Stomach (tissue), 8 donors: ENCODE measurements at regions not wholly inside any gene's neighbourhood (a gene's known extent, or its start where the extent isn't known, plus 50 kb on each side); places are given as distances from the start of the nearest gene placed in this dataset.
A peak's percentile ranks its signal among the peaks of the same experiment; 100 is the strongest.

Experiments used
- DNase-seq, 2 donors: peaks; one replicate each; pipeline versions ENCODE4 v3.0.0 to v3.0.0-alpha.2; 2013 to 2019
- H3K27ac ChIP-seq, 5 donors: fragments of 200-600 bp in 4 of 5; sonication (generic) in 4 of 5; one replicate each; pipeline ENCODE4 v1.5.1; 2013 to 2019; ENCODE audit warnings: mild to moderate bottlenecking in 1 of 5, moderate library complexity in 1 of 5
- H3K27me3 ChIP-seq, 3 donors: fragments of 200-600 bp; sonication (generic); one replicate each; pipeline ENCODE4 v1.5.1; 2017 to 2019; ENCODE audit warnings: mixed run types in 1 of 3
- H3K36me3 ChIP-seq, 4 donors: fragments of 200-600 bp; sonication (generic); 1 replicate in 3 of 4; 2 replicates in 1 of 4; pipeline ENCODE4 v1.5.1; 2016 to 2019
- H3K4me1 ChIP-seq, 4 donors: fragments of 200-600 bp; sonication (generic); one replicate each; pipeline ENCODE4 v1.5.1; 2016 to 2019
- H3K4me3 ChIP-seq, 4 donors: fragments of 200-600 bp; sonication (generic) in 3 of 4; one replicate each; pipeline ENCODE4 v1.5.1; 2016 to 2019; ENCODE audit warnings: mild to moderate bottlenecking in 1 of 4
- H3K9me3 ChIP-seq, 4 donors: fragments of 200-600 bp; sonication (generic); one replicate each; pipeline ENCODE4 v1.5.1; 2016 to 2019
- EP300 ChIP-seq: sonication (generic); formaldehyde crosslinking; IDR thresholded peaks from one replicate; pipeline ENCODE4 v1.6.1; 2017; ENCODE audit warnings: antibody characterized with exemption
- POLR2A ChIP-seq, 4 donors: fragments of 450-650 bp; IDR thresholded peaks; one replicate each; pipeline ENCODE4 v1.6.1; 2016; ENCODE audit warnings: antibody characterized with exemption in 4 of 4, control low read depth in 2 of 4, mild to moderate bottlenecking in 1 of 4, moderate library complexity in 1 of 4
- POLR2AphosphoS5 ChIP-seq, 3 donors: sonication (generic); formaldehyde crosslinking; IDR thresholded peaks; one replicate each; pipeline ENCODE4 v1.6.1; 2016; ENCODE audit warnings: antibody characterized with exemption in 3 of 3
- WGBS, 5 donors: extraction: QIAGEN DNeasy Blood & Tissue Kit in 3 of 5; methylation state at CpG; one replicate each; pipeline versions ENCODE4 v1.1.5 to v1.1.7; 2013 to 2018; 5-methylcytosine and 5-hydroxymethylcytosine counted together
- intact Hi-C: fragments of 100-400 bp; cut with DNase I; formaldehyde crosslinking; loops from one replicate; pipeline ENCODE4 v1.15.1; 2023; ENCODE audit warnings: low total_unique reads
- TF ChIP-seq, protein P1 (sequence below), 7 experiments: fragments of 450-650 bp in 4 of 7; fragments of 200-600 bp in 3 of 7; sonication (generic) in 3 of 7; IDR thresholded peaks; one replicate each; pipeline ENCODE4 v1.5.1; 2016 to 2019; ENCODE audit warnings: antibody characterized with exemption in 7 of 7, control low read depth in 2 of 7, mild to moderate bottlenecking in 1 of 7
- donor health status: healthy with polysubstance abuse.
- donor health status: Bipolar disorder and iron deficiency.
- donor health status: healthy.

DNA sequence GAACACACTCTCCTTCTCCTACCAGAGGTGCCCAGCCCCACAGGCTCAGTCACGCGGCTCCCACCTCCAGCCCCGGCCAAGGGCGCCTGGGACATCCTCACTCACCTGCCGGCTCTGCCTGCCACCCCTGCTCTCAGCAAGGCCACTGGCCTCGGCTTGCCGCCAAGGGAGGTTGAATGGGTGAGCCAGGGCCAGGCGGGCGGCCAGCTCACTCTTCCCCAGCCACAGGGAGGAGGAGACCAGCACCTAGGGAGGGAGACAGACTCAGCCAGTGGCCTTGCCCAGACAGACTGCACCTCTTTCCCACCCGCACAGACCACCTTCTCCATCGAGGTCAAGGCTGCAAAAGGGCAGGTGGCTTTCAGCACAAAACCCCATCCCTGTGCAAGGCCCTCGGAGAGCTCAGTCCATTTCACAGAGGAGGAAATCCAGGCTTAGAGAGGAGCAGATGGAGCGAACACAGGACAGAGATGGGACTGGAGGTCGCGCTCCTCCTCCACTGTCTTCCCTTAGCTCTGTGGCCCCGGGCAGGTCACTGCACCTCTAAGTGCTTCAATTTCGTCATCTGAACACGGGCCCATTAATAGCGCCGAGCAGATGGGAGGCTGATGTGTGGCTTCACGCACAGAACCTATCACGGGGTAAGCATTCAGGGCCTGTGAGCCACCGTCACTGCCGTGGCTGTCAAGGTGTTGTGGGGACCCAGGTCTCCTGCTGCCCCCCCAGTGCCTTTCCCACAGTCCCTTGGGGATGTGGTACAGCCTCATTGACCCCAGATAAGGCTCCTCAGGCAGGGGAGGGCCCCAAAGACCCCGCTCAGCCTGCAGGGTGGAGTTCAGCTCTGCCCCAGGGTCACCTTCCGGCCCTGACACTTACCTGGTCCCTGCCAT lies 56.1 kb downstream of the RMI2 start:
- H3K36me3 ChIP-seq = no peaks in the 10 kb centered on the region
- peaks cover 0 to 11% (median 9%) of the 10 kb centered on the region in 4 donors for H3K4me1 ChIP-seq
- no peaks in the 10 kb centered on the region for H3K9me3 ChIP-seq
- DNase-seq = peak in 1 of 2 donors; percentile 95
- no peak overlapping the region for H3K4me3 ChIP-seq
- WGBS, 5 donors = 49 to 67% (median 57%) methylated on average over 17 to 26 of the region's 26 CpGs
- intact Hi-C loops = loop anchor here (10.0 kb wide), 1 partner anchor 133 kb away; no protein-coding TSS in a partner anchor
- H3K27me3 ChIP-seq = no peaks in the 10 kb centered on the region
- H3K27ac ChIP-seq = no peak overlapping the region
- TF ChIP-seq POLR2A (IDR thresholded peaks at IDR 0.05) (no peak), POLR2AphosphoS5 (IDR thresholded peaks at IDR 0.05) (peak in 2 of 3 donors; percentile 22 to 25), EP300 (no peak)
- TF ChIP-seq, protein P1, sequence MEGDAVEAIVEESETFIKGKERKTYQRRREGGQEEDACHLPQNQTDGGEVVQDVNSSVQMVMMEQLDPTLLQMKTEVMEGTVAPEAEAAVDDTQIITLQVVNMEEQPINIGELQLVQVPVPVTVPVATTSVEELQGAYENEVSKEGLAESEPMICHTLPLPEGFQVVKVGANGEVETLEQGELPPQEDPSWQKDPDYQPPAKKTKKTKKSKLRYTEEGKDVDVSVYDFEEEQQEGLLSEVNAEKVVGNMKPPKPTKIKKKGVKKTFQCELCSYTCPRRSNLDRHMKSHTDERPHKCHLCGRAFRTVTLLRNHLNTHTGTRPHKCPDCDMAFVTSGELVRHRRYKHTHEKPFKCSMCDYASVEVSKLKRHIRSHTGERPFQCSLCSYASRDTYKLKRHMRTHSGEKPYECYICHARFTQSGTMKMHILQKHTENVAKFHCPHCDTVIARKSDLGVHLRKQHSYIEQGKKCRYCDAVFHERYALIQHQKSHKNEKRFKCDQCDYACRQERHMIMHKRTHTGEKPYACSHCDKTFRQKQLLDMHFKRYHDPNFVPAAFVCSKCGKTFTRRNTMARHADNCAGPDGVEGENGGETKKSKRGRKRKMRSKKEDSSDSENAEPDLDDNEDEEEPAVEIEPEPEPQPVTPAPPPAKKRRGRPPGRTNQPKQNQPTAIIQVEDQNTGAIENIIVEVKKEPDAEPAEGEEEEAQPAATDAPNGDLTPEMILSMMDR (IDR thresholded peaks at IDR 0.05) = no peak

DNA sequence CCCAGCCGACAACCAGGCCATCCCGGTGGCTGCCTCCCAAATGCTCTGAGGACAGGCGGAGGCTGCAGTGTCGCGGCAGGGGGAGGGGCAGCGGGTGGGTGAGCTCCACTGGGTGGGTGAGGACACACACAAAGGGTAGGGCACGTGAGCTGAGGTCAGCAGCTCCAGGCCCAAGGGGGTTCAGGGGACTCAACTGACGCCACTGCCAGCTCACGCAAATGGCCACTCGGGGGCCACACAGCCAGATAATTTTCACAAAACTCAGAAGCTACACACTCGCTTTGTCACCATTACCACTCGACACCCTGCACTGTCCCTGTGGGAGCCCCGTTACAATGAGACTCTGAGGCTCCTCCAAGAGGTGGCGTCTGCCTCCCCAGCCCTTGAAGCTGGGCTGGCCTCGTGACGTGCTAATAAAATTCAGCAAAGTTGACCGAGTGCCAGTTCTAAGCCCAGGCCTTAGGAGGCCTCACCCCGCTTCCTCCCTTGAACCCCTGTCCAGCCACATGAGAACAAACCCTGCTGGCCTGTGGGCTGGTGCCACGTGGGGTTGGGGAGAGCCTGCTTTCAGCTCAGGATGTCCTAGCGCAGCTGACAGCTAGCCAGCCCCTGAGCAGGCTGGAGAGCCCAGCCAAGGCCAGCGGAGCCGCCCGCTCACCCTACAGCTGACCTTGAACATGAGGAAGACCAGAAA lies 56.9 kb downstream of the RMI2 start:
- Histone ChIP-seq H3K9me3 (no peaks in the 10 kb centered on the region), H3K36me3 (no peaks in the 10 kb centered on the region), H3K27me3 (no peaks in the 10 kb centered on the region), H3K27ac (no peak overlapping the region), H3K4me1 (peaks cover 0 to 9% (median 7%) of the 10 kb centered on the region in 4 donors), H3K4me3 (no peak overlapping the region)
- no peak for DNase-seq
- intact Hi-C loops = loop anchor here (10.0 kb wide), 1 partner anchor 133 kb away; no protein-coding TSS in a partner anchor
- TF ChIP-seq POLR2AphosphoS5 (IDR thresholded peaks at IDR 0.05) (no peak), POLR2A (IDR thresholded peaks at IDR 0.05) (no peak), EP300 (no peak)
- TF ChIP-seq, protein P1 (IDR thresholded peaks at IDR 0.05) = no peak
- 77 to 83% (median 82%) methylated on average over 12 to 23 of the region's 23 CpGs for WGBS, 5 donors

DNA sequence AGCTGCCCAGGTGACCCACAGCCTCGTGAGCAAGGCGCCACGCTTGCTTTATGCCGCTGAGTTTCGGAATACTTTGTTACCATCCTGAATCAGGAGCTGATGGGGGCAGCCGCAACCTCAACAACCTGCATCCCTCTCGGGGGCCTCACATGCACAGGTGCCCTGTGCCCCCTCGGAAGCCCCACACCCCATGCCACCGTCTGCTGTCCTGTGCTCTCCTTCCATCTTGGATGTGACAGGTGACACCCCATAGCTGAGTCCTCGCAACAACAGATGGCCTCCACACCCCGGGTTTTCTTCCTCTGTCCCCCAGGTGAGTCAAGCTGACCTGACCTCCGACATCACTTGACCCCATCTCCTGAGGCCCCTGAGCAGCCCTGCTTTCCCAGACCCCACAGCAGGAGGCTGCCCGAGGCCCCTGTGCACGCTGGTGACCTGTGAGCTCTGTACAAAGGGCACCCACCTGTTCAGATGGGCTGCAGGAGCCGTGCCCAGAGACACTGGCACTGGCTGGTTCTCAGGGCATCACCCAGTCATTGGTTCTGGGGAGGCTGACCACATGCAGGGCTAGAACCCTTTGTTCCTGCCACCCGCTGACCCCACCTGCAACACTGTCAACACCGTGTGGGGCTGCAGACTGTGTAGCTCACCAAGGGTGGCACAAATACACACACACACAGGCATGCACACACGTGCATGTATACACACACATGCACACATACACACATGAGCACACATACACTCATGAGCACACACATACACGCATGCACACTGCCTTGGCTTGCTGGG lies 57.7 kb downstream of the RMI2 start:
- TF ChIP-seq EP300 (no peak), POLR2A (IDR thresholded peaks at IDR 0.05) (no peak), POLR2AphosphoS5 (IDR thresholded peaks at IDR 0.05) (no peak)
- TF ChIP-seq, protein P1 (IDR thresholded peaks at IDR 0.05) = no peak
- no peak overlapping the region for H3K4me3 ChIP-seq
- H3K9me3 ChIP-seq = no peaks in the 10 kb centered on the region
- DNase-seq = no peak
- no peak overlapping the region for H3K27ac ChIP-seq
- intact Hi-C loops = loop anchor here (10.0 kb wide), 1 partner anchor 132 kb away; no protein-coding TSS in a partner anchor
- no peaks in the 10 kb centered on the region for H3K36me3 ChIP-seq
- H3K27me3 ChIP-seq = no peaks in the 10 kb centered on the region
- 79 to 85% (median 83%) methylated on average over 8 to 19 of the region's 19 CpGs for WGBS, 5 donors
- peaks cover 0 to 9% (median 7%) of the 10 kb centered on the region in 4 donors for H3K4me1 ChIP-seq

DNA sequence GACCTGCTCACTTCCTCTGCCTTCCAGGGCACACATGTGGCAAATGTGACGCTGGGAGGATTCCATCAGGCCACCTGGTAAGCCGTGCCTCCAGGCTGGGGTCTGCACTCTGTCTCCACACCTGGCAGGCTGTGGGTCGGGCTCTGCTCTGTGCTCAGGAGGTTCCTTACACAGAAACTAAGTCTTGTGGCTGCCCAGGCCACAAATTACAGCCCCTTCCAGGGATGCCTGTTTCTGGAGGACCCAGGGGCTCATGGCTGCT lies 58.2 kb downstream of the RMI2 start:
- Histone ChIP-seq H3K4me3 (no peak overlapping the region), H3K27ac (no peak overlapping the region), H3K27me3 (no peaks in the 10 kb centered on the region), H3K36me3 (no peaks in the 10 kb centered on the region), H3K9me3 (no peaks in the 10 kb centered on the region), H3K4me1 (peaks cover 0 to 9% (median 7%) of the 10 kb centered on the region in 4 donors)
- DNase-seq = no peak
- intact Hi-C loops = loop anchor here (10.0 kb wide), 1 partner anchor 131 kb away; no protein-coding TSS in a partner anchor
- TF ChIP-seq EP300 (no peak), POLR2A (IDR thresholded peaks at IDR 0.05) (no peak), POLR2AphosphoS5 (IDR thresholded peaks at IDR 0.05) (no peak)
- TF ChIP-seq, protein P1 (IDR thresholded peaks at IDR 0.05) = no peak
- 72 to 100% (median 82%) methylated on average over 1 to 3 of the region's 3 CpGs for WGBS, 5 donors
